IMR-90 (cell line): ENCODE measurements at regions not wholly inside any gene's neighbourhood (a gene's known extent, or its start where the extent isn't known, plus 50 kb on each side); places are given as distances from the start of the nearest gene placed in this dataset.

Experiments used
- ATAC-seq: fragments of 200-7000 bp; cut with Tn5 transposase; 2 replicates; pipeline ENCODE4 v1.9.1; 2020; ENCODE audit warnings: low read depth, mild to moderate bottlenecking, moderate library complexity
- BruUV-seq: library from RNA; stranded (reverse); fragments of 400-500 nt; replicated peaks from 2 replicates; lab custom pipeline; 2021; lab: Mats Ljungman, UMichigan
- CTCF ChIA-PET: fragments of 300-600 bp; formaldehyde crosslinking; extraction: SDS; loops from one replicate; lab custom pipeline; 2021; ENCODE audit warnings: antibody characterized with exemption; lab: Yijun Ruan, JAX
- POLR2A ChIA-PET: fragments of 300-600 bp; sonication (Branson Sonifier 250); formaldehyde crosslinking; loops from one replicate; lab custom pipeline; 2022; ENCODE audit warnings: antibody characterized with exemption; ENCODE audit not compliant: unreplicated experiment; lab: Charles Lee
- DNase-seq: peaks from one replicate; pipeline ENCODE4 v3.0.0; 2013
- H2AFZ ChIP-seq: replicated peaks from 2 replicates; pipeline ENCODE3; 2013; ENCODE audit warnings: low read length, mild to moderate bottlenecking; ENCODE audit not compliant: poor library complexity
- H2AK5ac ChIP-seq: 2 replicates; pipeline ENCODE4 v1.6.1; 2013; ENCODE audit warnings: low read depth, low read length, inconsistent platforms
- H2AK9ac ChIP-seq: replicated peaks from 2 replicates; pipeline ENCODE3; 2013; ENCODE audit warnings: mild to moderate bottlenecking, low read depth, low read length, moderate library complexity; ENCODE audit not compliant: poor library complexity
- H2BK120ac ChIP-seq: 2 replicates; pipeline ENCODE4 v1.6.1; 2013; ENCODE audit warnings: low read depth, low read length, inconsistent platforms
- H2BK15ac ChIP-seq: 3 replicates; pipeline ENCODE4 v1.6.1; 2013; ENCODE audit warnings: low read depth, low read length, inconsistent platforms
- H2BK20ac ChIP-seq: 2 replicates; pipeline ENCODE4 v1.6.1; 2013; ENCODE audit warnings: low read depth, mild to moderate bottlenecking, inconsistent platforms, low read length, moderate library complexity
- H2BK5ac ChIP-seq: 2 replicates; pipeline ENCODE4 v1.6.1; 2013; ENCODE audit warnings: mild to moderate bottlenecking, low read depth, low read length, inconsistent platforms; ENCODE audit not compliant: poor library complexity, severe bottlenecking
- H3K14ac ChIP-seq: replicated peaks from 2 replicates; pipeline ENCODE4 v1.6.1; 2013; ENCODE audit warnings: low read depth, low read length, inconsistent platforms
- H3K18ac ChIP-seq: 2 replicates; pipeline ENCODE4 v1.6.1; 2013; ENCODE audit warnings: low read depth, low read length, control low read depth
- H3K23ac ChIP-seq: 2 replicates; pipeline ENCODE4 v1.6.1; 2013; ENCODE audit warnings: low read depth, low read length, inconsistent platforms
- H3K27ac ChIP-seq: 2 replicates; pipeline ENCODE4 v1.5.1; 2013; ENCODE audit warnings: mild to moderate bottlenecking, control low read depth, low read length; ENCODE audit not compliant: insufficient read depth
- H3K27me3 ChIP-seq: 2 replicates; pipeline ENCODE4 v1.6.1; 2013; ENCODE audit warnings: low read length; ENCODE audit not compliant: control insufficient read depth, insufficient read depth
- H3K36me3 ChIP-seq: 2 replicates; pipeline ENCODE4 v1.6.1; 2013; ENCODE audit warnings: low read length, mixed read lengths; ENCODE audit not compliant: control insufficient read depth, insufficient read depth
- H3K4ac ChIP-seq: 2 replicates; pipeline ENCODE4 v1.6.1; 2013; ENCODE audit warnings: low read depth, low read length, inconsistent platforms
- H3K4me1 ChIP-seq: 2 replicates; pipeline ENCODE4 v1.6.1; 2013; ENCODE audit warnings: low read length, mixed read lengths; ENCODE audit not compliant: control insufficient read depth, insufficient read depth
- H3K4me2 ChIP-seq: 2 replicates; pipeline ENCODE4 v1.6.1; 2013; ENCODE audit warnings: low read depth, mild to moderate bottlenecking, control low read depth, low read length, moderate library complexity
- H3K4me3 ChIP-seq: 2 replicates; pipeline ENCODE4 v1.5.1; 2013; ENCODE audit warnings: low read depth, mild to moderate bottlenecking, control low read depth, low read length, moderate library complexity; ENCODE audit not compliant: insufficient read depth
- H3K56ac ChIP-seq: 2 replicates; pipeline ENCODE4 v1.6.1; 2013; ENCODE audit warnings: low read length, inconsistent platforms; ENCODE audit not compliant: insufficient read depth; ENCODE audit errors: extremely low read depth
- H3K79me1 ChIP-seq, 2 experiments: 2 replicates each; pipeline ENCODE4 v1.6.1; 2013; ENCODE audit warnings: low read length in 2 of 2, inconsistent platforms in 1 of 2, low read depth in 1 of 2
- H3K9ac ChIP-seq: 2 replicates; pipeline ENCODE4 v1.6.1; 2013; ENCODE audit warnings: low read depth, low read length, control low read depth
- H3K9me1 ChIP-seq: 2 replicates; pipeline ENCODE4 v1.6.1; 2013; ENCODE audit warnings: low read length, inconsistent platforms; ENCODE audit not compliant: insufficient read depth
- H3K9me3 ChIP-seq: 2 replicates; pipeline ENCODE4 v1.6.1; 2013; ENCODE audit warnings: low read length; ENCODE audit not compliant: control insufficient read depth, insufficient read depth
- H4K20me1 ChIP-seq: 2 replicates; pipeline ENCODE4 v1.6.1; 2013; ENCODE audit warnings: low read length, inconsistent platforms; ENCODE audit not compliant: insufficient read depth
- H4K5ac ChIP-seq: 2 replicates; pipeline ENCODE4 v1.6.1; 2013; ENCODE audit warnings: mild to moderate bottlenecking, low read depth, low read length, control low read depth
- H4K8ac ChIP-seq, 2 experiments: 2 replicates each; pipeline ENCODE4 v1.6.1; 2013; ENCODE audit warnings: low read depth in 2 of 2, low read length in 2 of 2, control low read depth in 1 of 2, inconsistent platforms in 1 of 2
- H4K91ac ChIP-seq: 2 replicates; pipeline ENCODE4 v1.6.1; 2013; ENCODE audit warnings: low read depth, low read length, inconsistent platforms; ENCODE audit not compliant: insufficient read depth
- BHLHE40 ChIP-seq: fragments of 150-350 bp; IDR thresholded peaks from 2 replicates; pipeline ENCODE4 v1.6.1; 2016; ENCODE audit warnings: mild to moderate bottlenecking, low read depth, low read length
- CHD1 ChIP-seq: IDR thresholded peaks from 2 replicates; pipeline ENCODE4 v1.6.1; 2012; ENCODE audit warnings: low read depth, low read length, improper control_type of control experiment
- MXI1 ChIP-seq: IDR thresholded peaks from 2 replicates; pipeline ENCODE4 v1.6.1; 2012; ENCODE audit warnings: low read depth, mild to moderate bottlenecking, low read length, moderate library complexity, borderline replicate concordance
- RFX5 ChIP-seq: IDR thresholded peaks from 2 replicates; pipeline ENCODE4 v1.8.0; 2012; ENCODE audit warnings: low read depth, mild to moderate bottlenecking, low read length, moderate library complexity
- WGBS, 2 experiments: methylation state at CpG; one replicate each; pipeline versions ENCODE4 v1.1.5 to v1.1.7; 2013; ENCODE audit warnings: missing lambda C conversion rate in 2 of 2; ENCODE audit not compliant: insufficient read length in 1 of 2; ENCODE audit errors: extremely low coverage in 2 of 2; 5-methylcytosine and 5-hydroxymethylcytosine counted together
- dilution Hi-C: fragments of 300-500 bp; cut with HindIII; formaldehyde crosslinking; loops from one replicate; pipeline ENCODE4 v1.14.3; 2018; ENCODE audit warnings: low sequenced_read_pairs; ENCODE audit not compliant: unreplicated experiment
- in situ Hi-C: fragments of 300-500 bp; cut with MboI; formaldehyde crosslinking; loops from 3 replicates; pipeline ENCODE4 v1.14.3; 2019; ENCODE audit warnings: low sequenced_read_pairs, inconsistent platforms, mixed read lengths
- intact Hi-C: fragments of 100-400 bp; cut with micrococcal nuclease; formaldehyde crosslinking; loops from 2 replicates; pipeline ENCODE4 v1.10.0; 2022

GRCh38 chr14:83320837-83321236, 1787.2 kb upstream of the SEL1L start:
- Histone ChIP-seq H2BK5ac (no peak overlapping the region), H2BK120ac (no peak overlapping the region), H4K8ac (no peak overlapping the region), H2AK5ac (no peak overlapping the region), H3K9me3 (no peaks in the 10 kb centered on the region), H3K9me1 (no peaks in the 10 kb centered on the region), H3K9ac (no peak overlapping the region), H3K27ac (no peak overlapping the region), H3K4me2 (no peak overlapping the region), H3K23ac (no peak overlapping the region), H3K18ac (no peak overlapping the region), H3K4ac (no peak overlapping the region), H2BK20ac (no peak overlapping the region), H4K91ac (no peak overlapping the region), H3K79me1 (no peaks in the 10 kb centered on the region), H3K4me3 (no peak overlapping the region), H3K36me3 (no peaks in the 10 kb centered on the region), H2AFZ (no peak overlapping the region), H3K27me3 (no peaks in the 10 kb centered on the region), H4K20me1 (no peaks in the 10 kb centered on the region), H3K4me1 (no peaks in the 10 kb centered on the region), H4K5ac (no peak overlapping the region), H2BK15ac (no peak overlapping the region), H2AK9ac (no peak overlapping the region), H3K56ac (no peak overlapping the region), H3K14ac (no peak overlapping the region)
- ChIA-PET CTCF (no interaction called here), POLR2A (no interaction called here)
- dilution Hi-C loops: no loop called here
- TF ChIP-seq BHLHE40 (no peak), MXI1 (no peak), RFX5 (no peak), CHD1 (no peak)
- intact Hi-C loops: no loop called here
- no CpG with 5 or more reads among the region's 2 CpGs for WGBS, 2 experiments
- in situ Hi-C loops: no loop called here
- DNase-seq: no peak
- no peak for ATAC-seq
- no TSS peak for BruUV-seq
